Natural killer cell (primary cell): ENCODE measurements at regions not wholly inside any gene's neighbourhood (a gene's known extent, or its start where the extent isn't known, plus 50 kb on each side); places are given as distances from the start of the nearest gene placed in this dataset.

Source experiments
- ATAC-seq, 3 donors: fragments of 150-1000 bp in 2 of 3; fragments of 200-7000 bp in 1 of 3; cut with Tn5 transposase; 1 replicate in 1 of 3; 2 replicates in 2 of 3; pipeline ENCODE4 v1.10.0; 2021; ENCODE audit warnings: mild to moderate bottlenecking in 2 of 3, moderate library complexity in 2 of 3
- DNase-seq, 2 donors: peaks; one replicate each; pipeline versions ENCODE4 v3.0.0 to v3.0.0-alpha.2; 2013 to 2021; ENCODE audit warnings: mixed read lengths in 1 of 2
- H3K27ac ChIP-seq: one replicate; pipeline ENCODE4 v1.5.1; 2013; ENCODE audit warnings: mild to moderate bottlenecking, low read length
- H3K27me3 ChIP-seq: one replicate; pipeline ENCODE4 v1.6.1; 2013; ENCODE audit warnings: low read length; ENCODE audit not compliant: control insufficient read depth, insufficient read depth
- H3K36me3 ChIP-seq: one replicate; pipeline ENCODE4 v1.6.1; 2013; ENCODE audit warnings: low read length; ENCODE audit not compliant: control insufficient read depth, insufficient read depth
- H3K4me1 ChIP-seq: one replicate; pipeline ENCODE4 v1.6.1; 2013; ENCODE audit warnings: low read length; ENCODE audit not compliant: control insufficient read depth, insufficient read depth
- H3K4me3 ChIP-seq: one replicate; pipeline ENCODE4 v1.5.1; 2013; ENCODE audit warnings: low read length
- H3K9me3 ChIP-seq: one replicate; pipeline ENCODE4 v1.6.1; 2013; ENCODE audit warnings: low read length; ENCODE audit not compliant: control insufficient read depth, insufficient read depth
- H3K27ac Mint-ChIP-seq, 2 donors: one replicate each; pipeline ENCODE4 v1.8.0; 2022; ENCODE audit warnings: mild to moderate bottlenecking in 2 of 2, mixed read lengths in 2 of 2, moderate library complexity in 1 of 2
- H3K27me3 Mint-ChIP-seq, 2 donors: one replicate each; pipeline ENCODE4 v1.8.0; 2022; ENCODE audit warnings: low read depth in 2 of 2, mixed read lengths in 2 of 2
- H3K36me3 Mint-ChIP-seq: one replicate; pipeline ENCODE4 v1.8.0; 2022; ENCODE audit warnings: mixed read lengths
- H3K4me1 Mint-ChIP-seq, 2 donors: one replicate each; pipeline ENCODE4 v1.8.0; 2022; ENCODE audit warnings: mixed read lengths in 2 of 2
- H3K4me3 Mint-ChIP-seq: one replicate; pipeline ENCODE4 v1.8.0; 2022; ENCODE audit warnings: mild to moderate bottlenecking, moderate library complexity, mixed read lengths
- H3K9me3 Mint-ChIP-seq, 2 donors: one replicate each; pipeline ENCODE4 v1.8.0; 2022; ENCODE audit warnings: mixed read lengths in 2 of 2
- CTCF ChIP-seq: fragments of 200-600 bp; IDR thresholded peaks from one replicate; pipeline ENCODE4 v1.8.0; 2022; ENCODE audit warnings: antibody characterized with exemption
- WGBS: methylation state at CpG from one replicate; pipeline ENCODE4 v1.1.7; 2013; ENCODE audit warnings: missing lambda C conversion rate; ENCODE audit not compliant: insufficient coverage; 5-methylcytosine and 5-hydroxymethylcytosine counted together
- intact Hi-C: fragments of 100-400 bp; cut with micrococcal nuclease; formaldehyde crosslinking; loops from one replicate; pipeline ENCODE4 v1.14.2; 2022

GRCh38 chr1:30191154-30191702 is 532.2 kb downstream of the MATN1 start:
- Histone ChIP-seq H3K36me3 (no peaks in the 10 kb centered on the region), H3K4me3 (no peak overlapping the region), H3K27ac (peak overlapping the region; percentile 93), H3K9me3 (no peaks in the 10 kb centered on the region), H3K27me3 (no peaks in the 10 kb centered on the region), H3K4me1 (peaks cover 54% of the 10 kb centered on the region)
- Mint-ChIP-seq H3K27ac (peak overlapping the region; percentile 94), H3K4me1 (peaks cover 62 to 83% of the 10 kb centered on the region in 2 donors), H3K4me3 (peak overlapping the region; percentile 79), H3K36me3 (no peaks in the 10 kb centered on the region), H3K9me3 (no peaks in the 10 kb centered on the region), H3K27me3 (no peaks in the 10 kb centered on the region)
- ATAC-seq (peak; percentile 95 to 97 (median 96)), DNase-seq (peak; percentile 43 to 70)
- 46% methylated on average over 2 of the region's 2 CpGs for WGBS
- TF ChIP-seq CTCF = no peak
- intact Hi-C loops = no loop called here

DNA sequence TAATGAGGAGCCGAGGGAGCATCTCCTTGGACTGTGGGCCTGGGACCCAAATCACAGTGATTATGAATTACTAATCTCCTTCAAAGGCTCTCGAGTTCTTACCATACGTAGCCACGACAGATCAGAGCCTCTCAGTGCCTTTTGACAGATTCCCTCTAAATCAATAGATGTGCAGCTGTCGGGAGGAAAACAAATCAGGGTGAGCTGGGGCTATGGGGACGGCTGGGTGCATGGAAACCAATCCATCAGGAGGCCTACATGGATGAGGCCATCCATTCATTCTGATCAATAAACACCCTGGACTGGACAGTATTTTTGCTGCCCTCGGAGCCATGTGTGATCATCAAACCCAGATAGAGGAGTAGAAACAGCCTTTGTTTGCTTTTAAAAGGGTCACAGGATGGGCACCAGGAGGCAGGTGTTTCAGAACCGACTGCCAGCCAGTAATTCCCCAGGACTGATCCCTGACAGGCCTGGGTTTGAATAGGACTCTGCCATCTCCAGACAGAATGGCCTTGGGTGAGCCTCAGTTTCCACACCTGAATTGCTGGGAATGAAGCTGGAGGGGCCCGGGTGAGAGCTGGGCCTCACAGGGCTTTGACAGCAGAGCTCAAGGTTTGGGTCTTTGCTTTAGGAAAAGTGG is 532.8 kb downstream of the MATN1 start:
- Mint-ChIP-seq H3K4me3 (peak overlapping the region; percentile 79), H3K36me3 (no peaks in the 10 kb centered on the region), H3K4me1 (peaks cover 60 to 78% of the 10 kb centered on the region in 2 donors), H3K27ac (peak overlapping the region; percentile 94), H3K9me3 (no peaks in the 10 kb centered on the region), H3K27me3 (no peaks in the 10 kb centered on the region)
- DNase-seq = no peak
- Histone ChIP-seq H3K9me3 (no peaks in the 10 kb centered on the region), H3K36me3 (no peaks in the 10 kb centered on the region), H3K4me1 (peaks cover 52% of the 10 kb centered on the region), H3K4me3 (no peak overlapping the region), H3K27ac (peak overlapping the region; percentile 93), H3K27me3 (no peaks in the 10 kb centered on the region)
- intact Hi-C loops = no loop called here
- 86% methylated on average over 9 of the region's 9 CpGs for WGBS
- no peak for TF ChIP-seq CTCF
- ATAC-seq = no peak

DNA sequence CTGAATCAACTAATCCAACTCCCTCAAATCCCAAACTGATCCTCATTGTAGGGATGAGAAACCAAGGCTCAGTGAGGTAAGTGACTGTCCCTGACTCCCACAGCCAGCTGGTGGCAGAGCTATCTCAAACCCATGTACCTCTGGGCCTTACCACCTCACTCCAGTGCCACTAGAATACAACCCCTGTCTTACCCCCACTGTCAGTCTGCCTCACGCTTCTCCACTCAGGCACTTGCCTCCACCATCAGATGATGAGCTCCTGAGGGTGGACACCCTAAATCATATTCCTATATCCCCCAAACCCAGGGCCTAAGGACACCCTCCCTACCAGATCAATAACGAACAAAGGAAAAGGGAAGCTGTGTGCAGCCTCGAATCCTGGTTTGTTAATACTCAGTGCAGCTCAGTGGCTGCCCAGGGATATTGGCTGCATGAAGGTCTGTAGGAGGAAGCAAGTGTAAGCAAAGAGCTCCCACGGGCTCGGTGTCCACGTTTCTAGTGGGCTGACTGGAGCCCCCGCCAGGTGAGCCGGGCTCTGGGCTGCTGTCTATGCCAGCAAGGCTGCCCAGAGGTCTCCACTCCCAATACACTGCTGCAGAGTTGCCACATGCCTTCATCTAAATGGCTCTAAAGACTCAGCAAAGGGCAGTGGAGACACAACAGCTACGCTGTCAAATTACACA is 533.4 kb downstream of the MATN1 start:
- Mint-ChIP-seq H3K4me3 (peak overlapping the region; percentile 66), H3K9me3 (no peaks in the 10 kb centered on the region), H3K4me1 (peaks cover 60 to 71% of the 10 kb centered on the region in 2 donors), H3K27ac (peak overlapping the region; percentile 94), H3K27me3 (no peaks in the 10 kb centered on the region), H3K36me3 (no peaks in the 10 kb centered on the region)
- DNase-seq = no peak
- H3K9me3 ChIP-seq = no peaks in the 10 kb centered on the region
- 74% methylated on average over 9 of the region's 9 CpGs for WGBS
- ATAC-seq = no peak
- H3K27ac ChIP-seq = peak overlapping the region; percentile 93
- intact Hi-C loops = no loop called here
- H3K4me1 ChIP-seq = peaks cover 52% of the 10 kb centered on the region
- TF ChIP-seq CTCF = no peak
- H3K4me3 ChIP-seq = no peak overlapping the region
- no peaks in the 10 kb centered on the region for H3K36me3 ChIP-seq
- no peaks in the 10 kb centered on the region for H3K27me3 ChIP-seq
